T-cell (primary cell): ENCODE measurements at regions not wholly inside any gene's neighbourhood (a gene's known extent, or its start where the extent isn't known, plus 50 kb on each side); places are given as distances from the start of the nearest gene placed in this dataset.
"Not testable (repeated sequence)": the region's sequence is repeated elsewhere in the genome, so short reads cannot be mapped to it uniquely, and the experiment has no call there.

Experiments used
- ATAC-seq, 4 experiments: fragments of 200-7000 bp in 3 of 4; fragments of 150-1000 bp in 1 of 4; cut with Tn5 transposase; replicated peaks in 1 of 4; 1 replicate in 3 of 4; 2 replicates in 1 of 4; pipeline ENCODE4 v1.10.0; 2021; ENCODE audit warnings: moderate library complexity in 3 of 4, mild to moderate bottlenecking in 2 of 4, moderate number of reproducible peaks in 1 of 4
- CTCF ChIA-PET, 2 donors: fragments of 300-600 bp; sonication (Branson Sonifier 250); formaldehyde crosslinking; loops; one replicate each; lab custom pipeline; 2022; ENCODE audit warnings: antibody characterized with exemption in 2 of 2; lab: Charles Lee
- POLR2A ChIA-PET, 2 donors: fragments of 300-600 bp; sonication (Branson Sonifier 250); formaldehyde crosslinking; loops; one replicate each; lab custom pipeline; 2022; ENCODE audit warnings: antibody characterized with exemption in 2 of 2; lab: Charles Lee
- DNase-seq, 35 experiments: peaks; one replicate each; pipeline versions ENCODE4 v3.0.0 to v3.0.0-alpha.2; 2013 to 2023
- H3K27ac ChIP-seq: one replicate; pipeline ENCODE4 v1.5.1; 2013; ENCODE audit warnings: low read length
- H3K27me3 ChIP-seq, 2 experiments: replicated peaks in 1 of 2; 1 replicate in 1 of 2; 2 replicates in 1 of 2; pipeline versions ENCODE4 v1.6.1 to v1.7.0; 2013; ENCODE audit warnings: low read length in 1 of 2, mixed read lengths in 1 of 2; ENCODE audit not compliant: control insufficient read depth in 2 of 2, insufficient read depth in 2 of 2; ENCODE audit errors: extremely low read depth in 1 of 2
- H3K36me3 ChIP-seq, 2 donors: 1 replicate in 1 of 2; 2 replicates in 1 of 2; pipeline versions ENCODE4 v1.6.1 to v1.7.0; 2013; ENCODE audit warnings: low read length in 1 of 2; ENCODE audit not compliant: control insufficient read depth in 2 of 2, insufficient read depth in 1 of 2; ENCODE audit errors: extremely low read depth in 1 of 2
- H3K4me1 ChIP-seq, 2 experiments: 1 replicate in 1 of 2; 2 replicates in 1 of 2; pipeline versions ENCODE4 v1.6.1 to v1.7.0; 2013; ENCODE audit warnings: low read length in 2 of 2, mixed read lengths in 1 of 2; ENCODE audit not compliant: insufficient read depth in 2 of 2, control insufficient read depth in 1 of 2; ENCODE audit errors: extremely low read depth in 1 of 2
- H3K4me3 ChIP-seq, 2 donors: 1 replicate in 1 of 2; 2 replicates in 1 of 2; pipeline versions ENCODE4 v1.5.1 to v1.7.0; 2013; ENCODE audit warnings: mild to moderate bottlenecking in 2 of 2, low read length in 1 of 2, moderate library complexity in 1 of 2; ENCODE audit not compliant: control insufficient read depth in 1 of 2; ENCODE audit errors: extremely low read depth in 1 of 2
- H3K9me3 ChIP-seq: 2 replicates; pipeline ENCODE4 v1.7.0; 2013
- H3K27ac Mint-ChIP-seq, 2 donors: one replicate each; pipeline ENCODE4 v1.8.0; 2020 to 2021; ENCODE audit warnings: mild to moderate bottlenecking in 2 of 2, mixed read lengths in 2 of 2
- H3K27me3 Mint-ChIP-seq, 2 donors: one replicate each; pipeline ENCODE4 v1.8.0; 2021 to 2022; ENCODE audit warnings: mixed read lengths in 2 of 2
- H3K36me3 Mint-ChIP-seq: one replicate; pipeline ENCODE4 v1.8.0; 2021; ENCODE audit warnings: mixed read lengths
- H3K4me1 Mint-ChIP-seq, 3 donors: one replicate each; pipeline ENCODE4 v1.8.0; 2020 to 2022; ENCODE audit warnings: mixed read lengths in 3 of 3, mild to moderate bottlenecking in 1 of 3
- H3K4me3 Mint-ChIP-seq, 3 donors: one replicate each; pipeline ENCODE4 v1.8.0; 2020 to 2022; ENCODE audit warnings: mild to moderate bottlenecking in 3 of 3, mixed read lengths in 3 of 3, moderate library complexity in 3 of 3
- H3K9me3 Mint-ChIP-seq, 3 donors: one replicate each; pipeline ENCODE4 v1.8.0; 2020 to 2022; ENCODE audit warnings: mixed read lengths in 3 of 3
- WGBS: methylation state at CpG from one replicate; pipeline ENCODE4 v1.1.5; 2013; ENCODE audit warnings: missing lambda C conversion rate; ENCODE audit not compliant: insufficient coverage; 5-methylcytosine and 5-hydroxymethylcytosine counted together

DNA sequence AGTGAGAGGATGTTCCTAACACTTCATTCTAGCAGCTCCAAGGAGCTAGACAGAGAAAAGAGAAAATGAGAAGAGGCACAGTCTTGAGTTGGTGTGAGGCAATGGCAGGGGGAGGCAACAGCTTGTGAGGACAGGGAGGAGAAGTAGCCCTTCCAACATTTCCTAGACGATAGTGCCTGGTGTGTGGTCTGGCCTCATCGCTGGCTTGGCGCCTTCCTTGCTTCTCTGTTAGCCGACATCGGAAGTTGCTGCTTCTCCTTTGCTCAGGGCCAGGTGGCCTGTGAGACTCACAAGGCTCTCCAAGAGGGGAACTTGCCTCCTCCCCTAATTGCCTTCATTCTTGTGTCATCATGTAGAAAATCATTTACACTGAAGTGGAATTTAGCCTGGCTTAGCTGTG, 208.7 kb downstream of the MAP2K4 start:
- Histone ChIP-seq H3K36me3 (no peaks in the 10 kb centered on the region), H3K27me3 (no peaks in the 10 kb centered on the region), H3K9me3 (no peaks in the 10 kb centered on the region), H3K27ac (no peak overlapping the region), H3K4me1 (no peaks in the 10 kb centered on the region), H3K4me3 (no peak overlapping the region)
- no peaks in the 10 kb centered on the region for H3K36me3 Mint-ChIP-seq
- peaks cover 0 to 14% (median 0%) of the 10 kb centered on the region in 3 donors for H3K9me3 Mint-ChIP-seq
- H3K27me3 Mint-ChIP-seq = peaks cover 11 to 13% of the 10 kb centered on the region in 2 donors
- ATAC-seq (no peak), DNase-seq (no peak)
- H3K27ac Mint-ChIP-seq = no peak overlapping the region
- H3K4me3 Mint-ChIP-seq = no peak overlapping the region
- H3K4me1 Mint-ChIP-seq = no peaks in the 10 kb centered on the region
- POLR2A ChIA-PET = no interaction called here
- 93% methylated on average over 3 of the region's 5 CpGs for WGBS
- CTCF ChIA-PET = no interaction called here

DNA sequence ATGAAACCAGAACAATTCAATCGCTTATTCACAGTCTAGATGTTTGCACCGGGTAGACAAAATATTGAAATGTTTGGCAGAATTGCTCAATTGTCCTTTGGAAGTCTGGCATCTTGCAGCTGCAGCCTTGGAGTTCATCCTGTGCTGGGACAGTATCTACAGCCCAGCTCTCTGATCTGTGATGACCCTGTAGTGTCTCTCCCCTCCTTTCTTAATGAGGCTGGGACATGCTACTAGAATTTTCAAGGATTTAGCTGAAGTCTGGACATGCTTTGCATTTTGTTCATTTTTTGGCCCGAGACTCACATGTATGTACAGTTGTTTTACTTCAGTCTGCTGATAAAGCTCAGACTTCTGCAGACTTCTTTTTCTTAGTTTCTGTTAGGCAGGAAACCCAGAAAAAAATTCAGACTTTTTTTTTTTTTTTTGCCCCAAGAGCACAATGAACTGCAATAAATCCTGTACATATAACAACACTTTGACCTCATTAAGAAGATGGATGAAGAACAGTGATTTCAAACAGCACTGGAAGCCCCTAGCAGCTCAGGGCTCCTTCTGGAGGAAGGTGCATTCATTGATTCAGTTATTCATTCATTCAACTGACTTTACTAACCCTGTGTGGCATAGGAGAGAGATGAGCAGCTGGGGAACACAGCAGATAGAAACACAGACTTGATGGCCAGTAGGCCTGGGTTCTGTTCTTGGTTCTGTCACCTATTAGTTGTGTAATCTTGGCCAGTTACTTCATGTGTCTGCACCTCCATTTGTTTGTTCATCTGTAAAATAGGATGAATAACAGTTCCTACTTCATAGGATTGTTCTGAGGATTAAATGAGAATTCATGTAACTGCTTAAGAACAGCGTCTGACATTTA, 210.0 kb downstream of the MAP2K4 start:
- no peaks in the 10 kb centered on the region for H3K9me3 ChIP-seq
- ChIA-PET POLR2A (interaction anchor here in 1 of 2 donors (0.7 kb wide), 1 partner anchor 9 kb away, joined by 6 read pairs; no protein-coding TSS in a partner anchor), CTCF (interaction anchor here in 1 of 2 donors (0.7 kb wide), 1 partner anchor 675 kb away, joined by 5 read pairs; no protein-coding TSS in a partner anchor)
- no peaks in the 10 kb centered on the region for H3K4me1 Mint-ChIP-seq
- no peaks in the 10 kb centered on the region for H3K36me3 Mint-ChIP-seq
- H3K4me3 ChIP-seq = no peak overlapping the region
- H3K27ac Mint-ChIP-seq = no peak overlapping the region
- no peak overlapping the region for H3K4me3 Mint-ChIP-seq
- H3K27me3 ChIP-seq = no peaks in the 10 kb centered on the region
- no peak for DNase-seq
- ATAC-seq = no peak
- H3K36me3 ChIP-seq = no peaks in the 10 kb centered on the region
- H3K4me1 ChIP-seq = no peaks in the 10 kb centered on the region
- H3K27ac ChIP-seq = no peak overlapping the region
- peaks cover 7 to 11% of the 10 kb centered on the region in 2 donors for H3K27me3 Mint-ChIP-seq
- peaks cover 0 to 8% (median 0%) of the 10 kb centered on the region in 3 donors for H3K9me3 Mint-ChIP-seq
- WGBS = 30% methylated on average over 2 of the region's 4 CpGs

DNA sequence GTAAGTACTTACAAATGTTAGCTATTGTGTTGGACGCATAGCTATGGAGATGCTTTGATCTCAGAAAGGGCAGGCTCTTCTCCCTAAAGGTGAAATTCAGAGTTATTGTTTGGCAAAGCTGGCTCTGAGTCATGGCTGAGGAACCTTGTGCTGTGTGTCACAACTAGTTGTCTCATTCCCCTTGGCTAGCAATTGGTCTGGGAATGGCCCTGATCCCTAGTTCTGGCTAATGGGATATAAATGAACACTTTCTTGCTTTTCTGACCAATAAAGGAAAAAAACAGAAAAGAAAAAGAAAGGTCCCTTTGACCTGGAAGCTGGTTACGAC, 210.6 kb downstream of the MAP2K4 start:
- H3K27me3 ChIP-seq = no peaks in the 10 kb centered on the region
- H3K27ac ChIP-seq = no peak overlapping the region
- Mint-ChIP-seq H3K27me3 (peaks cover 5 to 11% of the 10 kb centered on the region in 2 donors), H3K36me3 (no peaks in the 10 kb centered on the region), H3K4me3 (no peak overlapping the region), H3K27ac (no peak overlapping the region), H3K9me3 (peaks cover 0 to 7% (median 0%) of the 10 kb centered on the region in 3 donors), H3K4me1 (no peaks in the 10 kb centered on the region)
- DNase-seq (no peak), ATAC-seq (no peak)
- no peaks in the 10 kb centered on the region for H3K36me3 ChIP-seq
- H3K4me3 ChIP-seq = no peak overlapping the region
- H3K9me3 ChIP-seq = no peaks in the 10 kb centered on the region
- CTCF ChIA-PET = no interaction called here
- H3K4me1 ChIP-seq = no peaks in the 10 kb centered on the region
- WGBS = no CpG with 5 or more reads among the region's 2 CpGs
- POLR2A ChIA-PET = no interaction called here

DNA sequence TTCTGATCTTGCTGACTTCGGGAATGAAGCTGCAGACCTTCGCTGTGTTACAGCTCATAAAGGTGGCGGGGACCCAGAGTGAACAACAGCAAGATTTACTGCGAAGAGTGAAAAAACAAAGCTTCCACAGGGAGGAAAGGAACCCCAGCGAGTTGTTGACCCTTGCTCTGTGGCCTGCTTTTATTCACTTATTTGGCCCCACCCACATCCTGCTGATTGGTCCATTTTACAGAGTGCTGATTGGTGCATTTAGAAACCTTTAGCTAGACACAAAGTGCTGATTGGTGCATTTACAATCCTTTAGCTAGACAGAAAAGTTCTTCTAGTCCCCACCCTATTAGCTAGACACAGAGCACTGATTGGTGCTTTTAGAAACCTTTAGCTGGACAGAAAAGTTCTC, 218.3 kb downstream of the MAP2K4 start:
- CTCF ChIA-PET, H3K27ac Mint-ChIP-seq, H3K27me3 Mint-ChIP-seq, H3K36me3 Mint-ChIP-seq, H3K9me3 ChIP-seq, H3K9me3 Mint-ChIP-seq, H3K4me3 Mint-ChIP-seq, H3K4me1 Mint-ChIP-seq, H3K4me1 ChIP-seq, DNase-seq, POLR2A ChIA-PET, H3K36me3 ChIP-seq, ATAC-seq, H3K4me3 ChIP-seq, H3K27ac ChIP-seq, H3K27me3 ChIP-seq: not testable (repeated sequence)
- 100% methylated on average over 4 of the region's 5 CpGs for WGBS

DNA sequence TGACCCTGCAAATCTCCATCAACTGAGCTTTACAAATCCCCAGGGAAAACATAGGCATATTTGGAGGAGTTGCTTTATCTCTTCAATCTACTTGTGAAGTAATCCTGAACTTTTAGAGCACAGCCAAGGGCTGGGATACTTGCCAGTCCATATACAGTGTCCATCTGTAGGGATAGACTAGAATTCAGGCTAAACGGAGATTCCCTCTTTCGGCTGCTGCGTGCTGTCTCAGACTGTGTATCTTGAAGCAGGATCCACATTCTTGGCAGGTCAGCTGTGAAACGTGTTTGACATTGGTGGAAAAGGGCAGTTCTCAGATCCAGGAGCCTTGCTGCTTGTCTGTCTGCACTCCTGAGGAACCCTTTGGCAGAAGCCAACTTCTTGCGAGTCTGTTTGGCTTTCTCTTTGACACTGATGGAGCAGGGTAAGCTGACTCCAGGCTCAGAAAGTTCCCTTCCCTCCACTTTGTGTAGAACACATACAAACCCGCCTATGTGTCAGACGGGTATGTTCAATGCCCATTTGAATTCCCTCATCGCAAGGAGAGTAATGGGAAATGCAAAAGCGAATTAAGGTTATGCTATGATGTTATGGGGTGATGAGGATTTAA, 221.8 kb downstream of the MAP2K4 start:
- H3K9me3 ChIP-seq = no peaks in the 10 kb centered on the region
- ChIA-PET POLR2A (no interaction called here), CTCF (no interaction called here)
- Mint-ChIP-seq H3K36me3 (no peaks in the 10 kb centered on the region), H3K4me3 (no peak overlapping the region), H3K4me1 (no peaks in the 10 kb centered on the region), H3K27me3 (peaks cover 0 to 3% of the 10 kb centered on the region in 2 donors), H3K27ac (no peak overlapping the region), H3K9me3 (peaks cover 0 to 5% (median 3%) of the 10 kb centered on the region in 3 donors)
- H3K27me3 ChIP-seq = no peaks in the 10 kb centered on the region
- no peak overlapping the region for H3K4me3 ChIP-seq
- no peak overlapping the region for H3K27ac ChIP-seq
- no peaks in the 10 kb centered on the region for H3K36me3 ChIP-seq
- ATAC-seq (no peak), DNase-seq (no peak)
- WGBS = 81% methylated on average over 5 of the region's 9 CpGs
- H3K4me1 ChIP-seq = no peaks in the 10 kb centered on the region

DNA sequence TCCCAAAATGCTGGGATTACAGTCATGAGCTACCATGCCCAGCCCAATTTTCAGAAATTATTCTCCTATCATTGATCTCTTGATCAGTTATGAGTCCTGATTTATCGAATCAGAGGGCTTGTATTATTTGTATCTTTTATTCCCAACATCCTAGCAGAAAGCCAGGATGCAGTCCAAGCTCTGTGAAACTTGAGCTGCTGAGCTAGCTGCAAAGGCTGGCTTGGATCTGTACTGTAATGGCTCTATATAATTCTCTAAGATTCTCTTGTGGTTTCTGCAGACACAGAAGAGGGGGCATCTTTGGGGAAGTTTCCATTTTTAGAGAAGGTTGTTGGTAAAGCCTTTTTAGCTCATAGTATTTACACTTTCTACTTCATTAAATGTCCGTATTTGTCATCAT, 227.1 kb downstream of the MAP2K4 start:
- Mint-ChIP-seq H3K4me3 (no peak overlapping the region), H3K9me3 (no peaks in the 10 kb centered on the region), H3K27me3 (peaks cover 3 to 10% of the 10 kb centered on the region in 2 donors), H3K36me3 (no peaks in the 10 kb centered on the region), H3K27ac (no peak overlapping the region), H3K4me1 (no peaks in the 10 kb centered on the region)
- Histone ChIP-seq H3K27me3 (peaks cover 0 to 11% of the 10 kb centered on the region in 2 experiments), H3K9me3 (no peaks in the 10 kb centered on the region), H3K36me3 (no peaks in the 10 kb centered on the region), H3K4me1 (no peaks in the 10 kb centered on the region), H3K27ac (no peak overlapping the region), H3K4me3 (no peak overlapping the region)
- CTCF ChIA-PET = no interaction called here
- 100% methylated on average over 1 of the region's 2 CpGs for WGBS
- POLR2A ChIA-PET = no interaction called here
- DNase-seq (no peak), ATAC-seq (no peak)
